SU-DHL-6 (cell line): ENCODE measurements at regions not wholly inside any gene's neighbourhood (a gene's known extent, or its start where the extent isn't known, plus 50 kb on each side); places are given as distances from the start of the nearest gene placed in this dataset.

ENCODE experiments used
- H2AFZ ChIP-seq: fragments of 200-600 bp; sonication (generic); 2 replicates; pipeline ENCODE4 v1.6.1; 2014; ENCODE audit warnings: low read depth, mild to moderate bottlenecking, moderate library complexity, mixed read lengths, antibody characterized with exemption, low read length; ENCODE audit not compliant: severe bottlenecking
- H3F3A ChIP-seq: fragments of 200-600 bp; shearing (Covaris generic); 2 replicates; pipeline ENCODE4 v1.6.0; 2016; ENCODE audit warnings: antibody characterized with exemption, mild to moderate bottlenecking; ENCODE audit not compliant: insufficient read depth
- H3K27ac ChIP-seq: fragments of 200-600 bp; sonication (generic); 2 replicates; pipeline ENCODE4 v1.5.1; 2016; ENCODE audit warnings: low read depth, mild to moderate bottlenecking, low read length, moderate library complexity, mixed read lengths
- H3K27me3 ChIP-seq: fragments of 200-600 bp; sonication (generic), shearing (Covaris generic); 2 replicates; pipeline ENCODE4 v1.6.0; 2014; ENCODE audit warnings: mild to moderate bottlenecking, low read length
- H3K36me3 ChIP-seq: fragments of 200-600 bp; sonication (generic); 2 replicates; pipeline ENCODE4 v1.6.1; 2014; ENCODE audit warnings: mild to moderate bottlenecking, low read length, mixed read lengths
- H3K4me2 ChIP-seq: fragments of 300-600, 200-600 bp; shearing (Covaris generic), sonication (generic); 2 replicates; pipeline ENCODE4 v1.6.0; 2014; ENCODE audit warnings: low read length, low read depth, mild to moderate bottlenecking; ENCODE audit not compliant: poor library complexity, severe bottlenecking
- H3K4me3 ChIP-seq: fragments of 200-600 bp; sonication (generic); 2 replicates; pipeline ENCODE4 v1.5.1; 2014; ENCODE audit warnings: antibody characterized with exemption, low read length, mild to moderate bottlenecking, mixed read lengths; ENCODE audit not compliant: insufficient read depth, poor library complexity, severe bottlenecking
- H3K79me2 ChIP-seq: fragments of 200-600 bp; sonication (generic); 2 replicates; pipeline ENCODE4 v1.6.1; 2014; ENCODE audit warnings: mild to moderate bottlenecking, low read length, moderate library complexity; ENCODE audit not compliant: insufficient read depth
- H3K9ac ChIP-seq: fragments of 200-600 bp; sonication (generic); 2 replicates; pipeline ENCODE4 v1.7.0; 2014; ENCODE audit warnings: mild to moderate bottlenecking, low read length
- H3K9me2 ChIP-seq: fragments of 200-600 bp; sonication (generic); replicated peaks from 2 replicates; pipeline ENCODE4 v1.6.1; 2014; ENCODE audit warnings: low read length; ENCODE audit not compliant: insufficient read depth
- H3K9me3 ChIP-seq: fragments of 200-600 bp; sonication (generic); 2 replicates; pipeline ENCODE4 v1.6.1; 2014; ENCODE audit warnings: low read length, mixed read lengths; ENCODE audit not compliant: insufficient read depth
- H4K20me1 ChIP-seq: fragments of 200-600 bp; sonication (generic); 2 replicates; pipeline ENCODE4 v1.6.1; 2014; ENCODE audit warnings: low read depth, mild to moderate bottlenecking, antibody characterized with exemption, low read length, moderate library complexity, mixed read lengths
- CTCF ChIP-seq: fragments of 200-600 bp; sonication (generic); IDR thresholded peaks from one replicate; pipeline ENCODE4 v1.5.1; 2017; ENCODE audit warnings: antibody characterized with exemption, mild to moderate bottlenecking, low read length, moderate library complexity; ENCODE audit not compliant: insufficient read depth, poor library complexity, severe bottlenecking
- EZH2phosphoT487 ChIP-seq: fragments of 200-600 bp; sonication (generic), shearing (Covaris generic); conservative IDR thresholded peaks from 2 replicates; pipeline ENCODE4 v1.6.1; 2018; ENCODE audit warnings: mild to moderate bottlenecking, antibody characterized with exemption, low read length, moderate library complexity, mixed read lengths

GRCh38 chr6:155584006-155584405 is 128.4 kb upstream of the NOX3 start:
- H4K20me1 ChIP-seq, result no peaks in the 10 kb centered on the region
- H3K4me2 ChIP-seq, result no peak overlapping the region
- H3K36me3 ChIP-seq, result no peaks in the 10 kb centered on the region
- H2AFZ ChIP-seq, result no peak overlapping the region
- no peaks in the 10 kb centered on the region for H3K9me2 ChIP-seq
- H3F3A ChIP-seq, result no peaks in the 10 kb centered on the region
- H3K9ac ChIP-seq, result no peak overlapping the region
- H3K9me3 ChIP-seq, result no peaks in the 10 kb centered on the region
- H3K27me3 ChIP-seq, result no peaks in the 10 kb centered on the region
- TF ChIP-seq EZH2phosphoT487, result no peak
- no peak for TF ChIP-seq CTCF
- H3K4me3 ChIP-seq, result no peak overlapping the region
- H3K27ac ChIP-seq, result no peak overlapping the region
- H3K79me2 ChIP-seq, result no peaks in the 10 kb centered on the region

GRCh38 chr6:155582016-155582991 is 126.7 kb upstream of the NOX3 start:
- Histone ChIP-seq H2AFZ (no peak overlapping the region), H3K4me2 (no peak overlapping the region), H3K79me2 (no peaks in the 10 kb centered on the region), H3K9ac (no peak overlapping the region), H3K4me3 (no peak overlapping the region), H3K27ac (no peak overlapping the region), H3F3A (no peaks in the 10 kb centered on the region), H3K36me3 (no peaks in the 10 kb centered on the region), H3K9me2 (no peaks in the 10 kb centered on the region), H3K27me3 (no peaks in the 10 kb centered on the region), H4K20me1 (no peaks in the 10 kb centered on the region), H3K9me3 (no peaks in the 10 kb centered on the region)
- TF ChIP-seq CTCF, result no peak
- no peak for TF ChIP-seq EZH2phosphoT487

- H3K36me3 ChIP-seq, result no peaks in the 10 kb centered on the region
- no peaks in the 10 kb centered on the region for H4K20me1 ChIP-seq
- no peaks in the 10 kb centered on the region for H3K9me2 ChIP-seq
- H3K9ac ChIP-seq, result no peak overlapping the region
- TF ChIP-seq CTCF (no peak), EZH2phosphoT487 (no peak)
- no peak overlapping the region for H3K27ac ChIP-seq
- H3K4me2 ChIP-seq, result no peak overlapping the region
- H3K27me3 ChIP-seq, result no peaks in the 10 kb centered on the region
- H3K9me3 ChIP-seq, result no peaks in the 10 kb centered on the region; the same call in 1 of the 2 replicates
- peak overlapping the region; percentile 8 for H2AFZ ChIP-seq
- H3F3A ChIP-seq, result no peaks in the 10 kb centered on the region
- no peak overlapping the region for H3K4me3 ChIP-seq
- no peaks in the 10 kb centered on the region for H3K79me2 ChIP-seq
Observed at GRCh38 chr6:155580904-155581303, 125.3 kb upstream of the NOX3 start.
